ENCODE measurements at regions not wholly inside any gene's neighbourhood (a gene's known extent, or its start where the extent isn't known, plus 50 kb on each side); places are given as distances from the start of the nearest gene placed in this dataset.
"Not testable (repeated sequence)": the region's sequence is repeated elsewhere in the genome, so short reads cannot be mapped to it uniquely, and the experiment has no call there.

DNA sequence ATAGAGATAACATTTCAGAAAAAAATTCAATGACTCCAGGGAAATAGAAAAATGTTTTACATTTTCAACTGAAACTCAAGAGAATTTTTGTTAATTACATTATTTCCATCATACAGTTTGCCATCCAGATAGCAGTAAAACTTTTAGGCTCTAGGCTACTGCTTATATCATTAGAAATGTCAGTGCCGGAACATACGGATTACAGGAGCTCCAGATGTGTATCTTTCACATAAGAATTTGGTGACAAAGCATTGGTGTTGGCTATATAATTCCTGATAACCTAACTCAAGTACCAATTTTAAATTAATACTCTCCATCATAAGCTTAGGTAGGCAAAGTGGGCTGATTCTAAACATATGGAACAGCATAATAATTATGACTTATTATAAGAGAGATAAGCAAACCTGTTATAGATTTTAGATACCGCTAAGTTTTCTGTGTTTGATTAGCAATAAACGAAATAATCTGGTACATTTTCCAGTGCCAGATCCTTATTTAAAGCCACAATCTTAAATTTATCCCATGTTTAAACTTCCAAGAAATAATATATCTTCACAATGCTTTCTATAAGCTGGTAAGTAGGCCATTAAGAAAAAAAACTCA is 637.9 kb downstream of the NXPH1 start:
- DNase-seq (ENCODE audit: low read depth in 2 of 2): no peak

DNA sequence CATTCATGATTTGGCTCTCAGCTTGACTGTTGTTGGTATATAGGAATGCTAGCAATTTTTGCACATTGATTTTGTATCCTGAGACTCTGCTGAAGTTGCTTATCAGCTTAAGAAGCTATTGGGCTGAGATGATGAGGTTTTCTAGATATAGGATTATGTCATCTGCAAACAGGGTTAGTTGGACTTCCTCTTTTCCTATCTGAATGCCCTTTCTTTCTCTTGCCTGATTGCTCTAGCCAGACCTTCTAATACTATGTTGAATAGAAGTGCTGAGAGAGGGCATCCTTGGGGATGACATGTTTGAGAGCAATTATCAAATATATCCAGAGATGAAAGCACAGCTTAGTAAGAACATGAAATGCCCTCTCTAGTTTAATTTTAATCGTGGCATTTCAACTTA is 642.4 kb downstream of the NXPH1 start:
- not testable (repeated sequence) for DNase-seq (ENCODE audit: low read depth in 2 of 2)

DNA sequence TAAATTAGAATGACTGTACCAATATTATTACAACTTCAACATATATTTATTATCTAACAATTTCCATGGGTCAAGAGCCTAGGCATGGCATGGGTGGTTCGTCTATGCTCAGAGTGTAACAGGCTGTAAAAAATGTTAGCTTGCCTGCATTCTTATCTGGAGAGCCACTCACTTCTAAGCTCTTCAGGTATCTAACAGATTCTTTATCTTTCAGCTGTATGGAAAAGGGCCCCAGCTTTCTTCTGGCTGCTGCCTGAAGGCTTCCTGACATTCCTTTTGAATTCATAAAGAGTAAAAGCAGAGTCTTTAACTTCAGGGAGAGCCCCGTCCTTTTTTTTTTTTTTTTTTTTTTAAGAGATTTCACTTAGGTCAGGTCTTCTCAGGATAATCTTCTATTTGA is 648.8 kb downstream of the NXPH1 start:
- DNase-seq (ENCODE audit: low read depth in 2 of 2): no peak

DNA sequence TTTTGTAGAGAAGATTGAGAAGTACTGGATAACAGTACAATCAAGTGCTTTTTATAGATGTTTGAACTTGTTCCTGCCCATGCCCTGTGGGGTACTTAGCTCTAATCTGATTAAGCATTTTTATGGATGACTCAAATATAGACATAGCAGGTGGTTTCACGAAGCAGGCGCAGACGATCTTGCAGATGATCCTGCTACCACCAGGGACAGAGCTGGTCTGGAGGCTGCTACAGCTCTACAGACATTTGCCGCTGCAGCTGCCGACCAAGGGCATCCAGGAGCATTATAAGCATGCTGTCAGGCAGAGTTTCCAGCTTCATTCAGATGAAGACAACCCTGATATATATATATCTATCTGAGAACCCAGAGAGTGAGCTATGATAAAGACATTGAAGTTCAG is 650.4 kb downstream of the NXPH1 start:
- no peak for DNase-seq (ENCODE audit: low read depth in 2 of 2)

DNA sequence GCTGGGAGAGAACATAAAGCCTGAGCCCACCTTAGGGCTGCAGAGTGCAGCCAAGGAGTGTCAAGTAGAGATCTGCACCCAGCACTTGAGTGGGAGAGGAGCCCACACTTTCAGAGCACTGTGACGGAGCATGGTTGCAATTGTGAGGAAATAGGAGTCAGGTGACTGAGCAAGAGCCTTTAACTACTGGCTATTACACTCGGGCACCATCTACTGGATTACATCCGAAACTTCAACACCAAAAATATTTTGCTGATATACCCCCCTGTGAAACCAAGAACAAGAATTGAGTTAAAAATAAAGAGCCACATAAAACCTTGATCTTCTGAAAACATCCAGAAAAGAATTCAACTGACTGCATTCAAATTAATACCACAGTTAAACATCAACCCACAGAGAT is 657.9 kb downstream of the NXPH1 start:
- DNase-seq (ENCODE audit: low read depth in 2 of 2): no peak

DNA sequence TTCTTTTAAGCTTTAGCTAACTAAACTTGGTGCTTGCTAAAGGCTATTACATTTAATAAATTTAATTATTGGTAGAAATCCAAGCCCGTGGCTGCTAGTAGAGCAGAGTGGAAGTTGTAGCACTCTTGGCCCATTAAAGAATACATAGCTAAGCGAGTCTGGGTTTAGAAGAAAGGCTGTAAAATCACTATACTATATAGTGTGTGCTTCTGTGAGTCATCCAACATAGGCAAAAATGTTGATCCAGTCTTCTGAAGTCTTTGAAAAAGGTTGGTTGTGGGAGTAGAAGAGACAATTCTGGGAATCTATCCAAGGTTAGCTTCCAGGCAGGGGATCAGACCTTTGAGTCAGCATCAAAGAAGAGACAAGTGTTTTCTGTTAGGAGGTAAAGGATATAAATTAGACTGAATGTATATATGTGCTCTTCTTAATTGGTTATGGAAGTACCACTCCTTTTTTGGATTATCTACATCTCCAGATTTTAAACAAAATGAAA is 664.2 kb downstream of the NXPH1 start:
- DNase-seq (ENCODE audit: low read depth in 2 of 2): no peak

DNA sequence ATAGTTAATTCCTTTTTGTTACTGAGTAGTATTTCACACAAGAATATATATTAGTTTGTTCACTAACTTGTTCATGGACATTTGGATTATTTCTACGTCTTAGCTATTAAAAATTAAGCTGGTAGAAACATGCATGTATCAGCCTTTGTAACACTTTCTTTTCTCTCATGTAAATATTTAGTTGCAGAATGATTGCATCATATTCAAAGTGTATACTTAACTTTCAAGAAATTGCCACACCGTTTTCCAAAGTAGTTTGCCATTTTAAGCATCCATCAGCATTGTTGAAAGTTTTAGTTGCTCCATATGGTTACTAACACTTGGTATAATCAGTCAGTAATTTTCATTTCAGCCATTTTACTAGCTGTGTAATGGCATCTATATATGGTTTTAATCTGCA is 666.9 kb downstream of the NXPH1 start:
- DNase-seq (ENCODE audit: low read depth in 2 of 2): no peak

DNA sequence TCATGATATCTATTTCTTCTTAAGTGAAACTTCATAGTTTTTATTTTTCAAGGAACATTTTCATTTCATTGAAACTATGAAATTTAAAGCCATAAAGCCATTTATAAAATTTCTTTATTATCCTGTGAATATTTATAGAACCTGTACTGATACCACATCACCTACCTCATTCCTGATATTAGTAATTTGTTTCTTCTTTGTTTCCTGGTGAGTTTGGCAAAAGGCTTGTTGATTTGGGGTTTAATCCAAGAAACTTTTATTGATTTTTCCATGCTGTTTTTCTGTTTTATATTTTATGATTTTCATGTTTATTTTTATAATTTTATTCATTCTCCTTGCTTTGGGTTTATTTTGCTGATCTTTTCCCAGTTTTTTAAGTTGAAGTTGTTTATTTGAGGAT is 669.4 kb downstream of the NXPH1 start:
- no peak for DNase-seq (ENCODE audit: low read depth in 2 of 2)

DNA sequence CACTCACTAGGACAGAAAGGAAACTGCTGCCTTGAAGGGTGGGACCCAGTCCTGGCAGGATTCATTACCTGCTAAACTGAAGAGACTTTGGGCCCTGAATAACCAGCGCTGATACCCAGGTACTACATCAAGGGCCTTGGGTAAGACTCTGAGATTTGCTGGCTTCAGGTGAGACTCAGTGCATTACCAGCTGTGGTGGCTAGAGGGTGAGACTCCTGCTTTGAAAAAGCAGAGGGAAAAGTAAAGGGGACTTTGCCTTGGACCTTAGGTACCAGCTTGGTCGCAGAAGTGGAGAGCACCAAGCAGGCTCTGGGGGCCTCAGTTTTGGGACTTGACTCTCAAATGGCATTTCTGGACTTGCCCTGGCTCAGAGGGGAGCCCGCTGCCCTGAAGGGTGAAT is 673.3 kb downstream of the NXPH1 start:
- no peak for DNase-seq (ENCODE audit: low read depth in 2 of 2)

DNA sequence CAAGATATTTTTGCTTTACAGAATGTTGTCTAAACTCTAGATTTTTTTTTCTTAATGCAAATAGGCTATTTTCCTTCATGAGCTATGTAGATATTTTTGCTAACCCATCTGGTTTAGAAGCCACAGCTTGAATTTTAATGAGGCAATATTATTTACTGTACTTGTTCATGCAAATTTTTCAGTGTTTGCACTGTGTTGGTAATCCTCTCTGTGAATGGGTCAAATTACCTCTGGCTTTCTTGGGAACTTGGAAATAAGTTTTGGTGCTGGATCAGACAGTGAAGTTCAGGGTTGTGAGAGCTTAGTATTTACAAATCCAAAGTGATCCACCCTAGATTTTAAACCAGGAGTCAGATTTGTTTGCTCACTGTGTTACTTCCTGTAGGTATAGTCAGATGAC is 686.9 kb downstream of the NXPH1 start:
- DNase-seq (ENCODE audit: low read depth in 2 of 2): no peak

DNA sequence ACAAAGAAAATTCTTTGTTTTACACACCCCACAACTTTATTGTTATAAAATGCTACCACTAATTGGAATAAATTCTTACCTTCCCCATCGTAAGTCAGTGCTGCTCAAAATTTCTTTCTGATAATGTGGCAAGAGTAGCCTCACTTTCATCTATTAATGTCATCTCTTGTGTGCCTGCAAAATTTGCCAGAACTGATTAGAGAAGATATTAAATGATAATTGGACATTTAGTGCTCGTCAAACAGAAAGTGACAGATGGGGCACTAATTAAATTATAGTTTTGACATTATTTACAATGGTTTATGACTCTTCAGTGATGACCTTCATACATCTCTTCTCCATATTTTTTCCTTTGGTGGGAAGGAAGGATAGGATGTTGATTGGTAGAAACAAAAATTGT is 690.9 kb downstream of the NXPH1 start:
- DNase-seq (ENCODE audit: low read depth in 2 of 2): no peak

DNA sequence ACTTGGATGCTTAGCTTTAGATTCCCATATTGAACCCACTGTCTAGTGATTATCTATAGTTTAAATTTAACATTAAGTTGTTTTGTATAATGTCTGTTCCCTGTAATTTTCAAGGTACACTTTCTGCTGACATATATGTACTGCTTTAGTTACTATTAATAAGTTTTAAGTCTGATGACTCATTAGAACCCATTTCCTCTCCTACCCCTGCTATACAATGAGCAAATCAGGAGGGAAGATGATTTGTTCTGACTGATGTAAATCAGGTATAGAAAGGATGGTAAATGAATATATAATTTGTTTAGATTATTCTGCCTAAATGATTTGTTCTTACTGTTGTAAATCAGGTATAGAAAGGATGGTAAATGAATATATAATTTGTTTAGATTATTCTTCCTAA is 691.8 kb downstream of the NXPH1 start:
- DNase-seq (ENCODE audit: low read depth in 2 of 2): no peak

DNA sequence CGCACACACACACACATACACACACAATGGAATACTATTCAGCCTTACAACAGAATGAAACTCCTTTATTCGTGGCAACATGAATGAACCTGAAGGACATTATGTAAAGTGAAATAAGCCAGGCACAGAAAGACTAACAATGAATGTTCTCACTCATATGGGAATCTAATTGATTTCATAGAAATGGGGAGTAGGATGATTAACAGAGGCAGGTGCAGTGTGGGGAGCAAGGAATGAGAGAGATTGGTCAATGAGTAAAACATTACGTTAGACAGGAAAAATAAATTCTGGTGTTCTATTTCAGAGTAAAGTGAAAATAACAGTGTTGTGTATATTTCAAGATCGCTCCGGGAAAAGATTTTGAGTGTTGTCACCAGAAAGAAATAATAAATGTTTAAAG is 694.5 kb downstream of the NXPH1 start:
- no peak for DNase-seq (ENCODE audit: low read depth in 2 of 2)

DNA sequence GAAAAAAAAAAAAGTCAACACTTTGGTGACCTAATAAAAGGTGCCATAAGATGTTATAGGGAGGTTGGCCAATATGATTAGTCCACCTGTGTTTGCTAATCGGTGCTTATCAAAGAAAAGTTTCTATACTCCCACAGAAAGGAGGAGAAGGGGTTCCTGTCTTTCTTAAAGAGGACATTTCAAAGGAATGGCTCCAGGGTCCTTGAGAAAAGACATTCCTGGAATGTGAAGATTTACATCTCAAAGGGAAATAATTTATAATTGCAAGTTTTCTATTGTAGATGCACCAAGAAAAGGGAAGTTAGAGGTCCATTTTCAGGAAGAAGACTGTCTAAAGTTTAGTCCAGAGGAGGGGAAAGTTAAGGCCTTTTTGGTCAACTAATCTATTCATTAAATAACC is 715.3 kb downstream of the NXPH1 start:
- DNase-seq (ENCODE audit: low read depth in 2 of 2): no peak

DNA sequence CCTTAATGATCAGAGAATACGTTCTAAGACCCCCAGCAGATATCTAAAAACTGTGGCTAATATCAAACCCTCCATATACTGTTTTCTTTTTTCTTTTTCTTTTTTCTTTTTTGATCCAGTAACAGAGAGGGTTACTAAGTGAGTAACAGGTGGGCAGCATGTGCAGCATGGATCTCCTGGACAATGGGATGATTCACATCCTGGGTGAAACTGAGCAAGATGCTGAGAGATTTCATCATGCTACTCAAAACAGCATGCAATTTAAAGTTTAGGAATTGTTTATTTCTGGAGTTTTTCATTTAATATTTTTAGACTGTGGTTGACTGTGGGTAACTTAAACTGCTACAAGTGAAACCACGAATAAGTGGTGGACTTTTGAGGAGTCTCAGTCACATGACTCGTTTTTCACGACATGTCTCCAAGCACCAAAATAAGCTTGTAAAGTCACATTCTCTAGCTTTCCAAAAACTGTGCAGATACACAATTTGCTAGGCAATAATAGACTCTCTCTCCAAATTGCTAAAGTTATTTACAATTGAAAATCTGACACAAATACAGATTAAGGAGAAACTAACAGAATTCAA is 716.2 kb downstream of the NXPH1 start:
- no peak for DNase-seq (ENCODE audit: low read depth in 2 of 2)

DNA sequence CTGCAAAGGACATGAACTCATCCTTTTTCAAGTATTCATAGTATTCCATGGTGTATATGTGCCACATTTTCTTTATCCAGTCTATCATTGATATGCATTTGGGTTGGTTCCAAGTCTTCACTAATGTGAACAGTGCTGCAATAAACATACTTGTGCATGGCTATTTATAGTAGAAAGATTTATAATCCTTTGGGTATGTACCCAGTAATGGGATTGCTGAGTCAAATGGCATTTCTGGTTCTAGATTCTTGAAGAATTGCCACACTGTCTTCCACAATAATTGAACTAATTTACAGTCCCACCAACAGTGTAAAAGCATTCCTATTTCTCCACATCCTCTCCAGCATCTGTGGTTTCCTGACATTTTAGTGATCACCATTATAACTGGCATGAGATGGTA is 730.3 kb downstream of the NXPH1 start:
- DNase-seq (ENCODE audit: low read depth in 2 of 2): not testable (repeated sequence)

DNA sequence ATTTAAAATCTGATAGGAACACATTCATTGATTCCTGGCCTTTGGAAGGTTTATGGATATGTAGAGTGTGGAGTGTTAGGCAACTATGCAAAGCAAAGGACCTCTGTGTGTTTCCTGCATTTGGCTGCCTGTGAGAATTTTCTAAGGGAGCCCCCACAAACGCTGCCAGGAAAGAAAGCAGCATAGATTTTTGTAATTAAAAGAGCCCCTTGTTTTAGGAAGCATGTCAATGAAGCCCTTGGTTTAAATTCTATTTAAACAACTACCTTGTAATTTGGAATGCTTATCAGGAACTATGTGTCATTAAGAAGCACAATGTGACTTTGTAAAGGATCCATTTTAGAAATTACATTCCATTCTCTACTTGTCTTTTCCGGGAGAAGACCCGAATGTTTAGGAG is 742.5 kb downstream of the NXPH1 start:
- no peak for DNase-seq (ENCODE audit: low read depth in 2 of 2)

DNA sequence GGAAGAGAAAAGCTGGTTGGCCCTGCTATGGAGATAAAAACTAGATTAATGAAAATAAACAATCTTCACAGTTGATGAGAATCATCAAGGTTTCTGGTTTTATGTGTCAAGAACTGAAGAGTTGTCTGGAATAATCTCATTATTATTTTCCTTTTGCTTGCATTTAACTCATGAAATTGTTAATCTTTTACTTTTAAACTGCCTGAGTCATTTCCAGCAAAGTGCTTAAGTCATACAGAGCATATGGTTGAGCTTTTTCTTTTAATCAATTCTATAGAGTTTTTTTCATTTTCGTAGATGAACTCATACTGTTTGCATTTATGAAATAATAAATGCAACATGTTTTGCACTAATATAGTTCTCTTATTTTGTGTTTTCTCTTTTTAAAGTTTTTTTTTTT is 747.9 kb downstream of the NXPH1 start:
- no peak for DNase-seq (ENCODE audit: low read depth in 2 of 2)

DNA sequence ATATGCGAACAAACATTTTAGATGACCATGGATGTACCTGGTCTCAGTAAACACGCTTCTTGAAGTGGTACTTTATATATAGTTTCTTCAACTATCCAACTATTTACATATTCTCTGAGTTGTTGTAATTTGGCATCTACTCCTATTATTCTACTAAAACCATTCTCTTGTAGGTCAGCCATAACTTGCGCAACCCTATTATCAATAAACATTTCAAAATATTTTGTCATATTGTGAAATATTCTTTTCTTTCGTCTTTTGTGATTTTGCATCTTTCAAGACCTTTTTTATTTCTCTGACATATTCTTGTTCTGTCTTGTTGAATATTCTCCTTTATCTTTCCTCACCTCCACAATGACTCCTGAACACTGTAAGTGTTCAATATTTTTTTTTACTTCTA is 753.3 kb downstream of the NXPH1 start:
- no peak for DNase-seq (ENCODE audit: low read depth in 2 of 2)

DNA sequence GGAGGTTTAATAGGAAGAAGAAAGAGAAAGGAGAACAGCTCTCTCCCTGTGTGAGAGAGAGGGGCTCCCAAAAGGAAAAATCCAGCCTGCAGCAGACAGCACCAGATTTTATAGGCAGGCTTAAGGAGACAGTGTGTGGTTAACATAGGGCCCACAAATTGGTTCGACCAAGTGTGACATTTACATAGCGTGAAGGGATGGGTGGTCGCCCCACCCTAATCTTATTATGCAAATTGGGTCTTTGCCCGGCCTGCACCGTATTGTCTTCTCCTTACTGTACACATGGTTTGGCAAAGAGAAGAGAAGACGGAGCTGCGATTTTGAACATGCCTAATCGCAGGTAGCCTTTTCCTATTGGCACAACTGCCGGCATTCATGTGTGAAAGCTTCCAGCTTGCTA is 756.3 kb downstream of the NXPH1 start:
- DNase-seq (ENCODE audit: low read depth in 2 of 2): no peak

DNA sequence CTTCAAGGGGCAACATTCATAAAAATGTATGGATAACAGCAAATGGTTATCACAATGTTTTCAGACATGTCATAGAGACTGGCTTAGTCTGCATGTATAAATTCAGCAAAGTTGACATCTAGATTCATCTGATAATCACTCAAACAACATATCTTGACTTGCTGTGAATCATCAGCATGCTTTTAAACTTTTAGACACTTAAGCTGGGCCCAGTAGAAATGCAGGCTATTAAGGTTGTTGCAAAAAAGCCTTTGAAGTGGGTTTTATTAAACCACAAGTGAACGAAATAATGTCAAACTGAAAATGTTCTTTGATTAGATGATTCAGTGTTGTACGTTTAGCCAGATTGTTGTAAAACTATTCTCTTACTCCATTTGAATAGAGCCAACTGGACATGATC is 759.6 kb downstream of the NXPH1 start:
- no peak for DNase-seq (ENCODE audit: low read depth in 2 of 2)

DNA sequence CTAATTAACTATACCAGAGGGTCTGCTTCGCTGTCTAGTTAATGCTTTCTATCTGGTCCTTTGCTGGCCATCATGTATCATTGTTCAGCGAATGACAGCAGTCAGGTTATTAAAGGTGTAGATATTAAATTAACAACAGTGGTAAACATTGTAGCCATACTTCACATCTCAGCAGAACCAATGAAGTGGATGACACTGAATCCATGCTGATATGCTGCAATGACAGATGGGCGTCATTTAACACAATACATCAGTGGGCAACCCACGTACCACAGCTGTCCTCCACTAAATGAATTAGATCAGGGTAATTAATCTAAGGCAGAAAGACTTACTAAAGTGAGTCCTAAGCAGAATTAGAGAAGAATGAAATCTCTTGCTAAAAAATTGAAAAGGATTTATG is 767.2 kb downstream of the NXPH1 start:
- DNase-seq (ENCODE audit: low read depth in 2 of 2): no peak

DNA sequence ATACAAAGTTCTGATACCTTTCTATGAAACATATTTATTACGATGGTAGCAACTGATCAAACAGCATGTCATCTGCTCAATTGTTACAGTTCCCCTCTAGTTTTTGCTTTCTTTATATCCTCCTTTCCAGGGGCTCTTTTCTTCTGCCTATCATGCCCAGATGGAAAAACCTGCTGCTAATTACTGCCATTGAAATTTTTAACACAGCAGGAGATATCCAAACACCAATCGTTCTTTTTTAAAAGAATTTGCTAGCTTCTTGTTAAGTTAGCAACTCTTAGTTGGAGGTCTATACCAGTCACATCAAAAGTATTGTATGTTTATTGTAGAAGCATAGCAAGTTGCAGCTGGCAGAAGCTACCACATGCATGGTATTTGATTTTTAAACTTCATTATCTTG is 768.5 kb downstream of the NXPH1 start:
- DNase-seq (ENCODE audit: low read depth in 2 of 2): no peak

DNA sequence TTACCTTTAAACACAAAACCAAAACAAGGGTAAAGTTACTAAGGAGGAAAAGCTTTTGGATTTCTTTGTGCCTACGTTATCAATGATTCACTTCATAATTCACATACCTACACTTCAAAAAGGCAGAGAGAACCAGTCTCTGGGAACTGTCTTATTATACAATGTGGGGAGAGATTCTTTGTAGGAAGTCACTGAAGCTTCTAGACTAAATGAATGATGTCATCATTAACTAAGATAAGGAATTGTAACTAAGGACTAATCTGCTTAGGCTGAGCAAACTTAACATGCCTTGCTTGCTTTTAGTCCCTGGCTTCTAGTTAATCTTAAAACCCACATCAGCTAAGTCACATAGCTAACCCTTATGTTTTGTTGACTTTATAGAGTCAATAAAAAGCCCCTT is 771.2 kb downstream of the NXPH1 start:
- no peak for DNase-seq (ENCODE audit: low read depth in 2 of 2)

All from stimulated activated CD4-positive, alpha-beta T cell treated with anti-CD3 and anti-CD28 coated beads, Interleukin-12 subunit alpha, Interleukin-12 subunit beta, amount 100 ng/mL, for 24 hours (primary cell).